Activated CD4-positive, alpha-beta T cell treated with anti-CD3 and anti-CD28 coated beads for 48 hours (primary cell): ENCODE measurements at regions not wholly inside any gene's neighbourhood (a gene's known extent, or its start where the extent isn't known, plus 50 kb on each side); places are given as distances from the start of the nearest gene placed in this dataset.

Source experiments
- DNase-seq: peaks from one replicate; pipeline ENCODE4 v3.0.0-alpha.2; 2020

GRCh38 chr6:22041797-22042480 lies 254.9 kb downstream of the PRL start:
- no peak for DNase-seq

GRCh38 chr6:22042706-22043105 lies 254.1 kb downstream of the PRL start:
- DNase-seq, result no peak

- DNase-seq, result no peak
These were observed 253.4 kb downstream of the PRL start for GRCh38 chr6:22043284-22043962.

GRCh38 chr6:22045261-22045912 lies 251.4 kb downstream of the PRL start:
- no peak for DNase-seq

GRCh38 chr6:22049002-22049401 lies 247.8 kb downstream of the PRL start:
- DNase-seq, result no peak

- DNase-seq, result no peak
These were observed 243.3 kb downstream of the PRL start for GRCh38 chr6:22053391-22053997.

GRCh38 chr6:22056398-22056797 lies 240.4 kb downstream of the PRL start:
- no peak for DNase-seq

GRCh38 chr6:22057962-22058361 lies 238.9 kb downstream of the PRL start:
- DNase-seq, result no peak

- no peak for DNase-seq
These were observed 237.7 kb downstream of the PRL start for GRCh38 chr6:22059126-22059525.

GRCh38 chr6:22059946-22060345 lies 236.9 kb downstream of the PRL start:
- no peak for DNase-seq

GRCh38 chr6:22062807-22063408 lies 233.9 kb downstream of the PRL start:
- peak; percentile 72 for DNase-seq

GRCh38 chr6:22064558-22064957 lies 232.3 kb downstream of the PRL start:
- no peak for DNase-seq

- no peak for DNase-seq
These were observed 229.7 kb downstream of the PRL start for GRCh38 chr6:22067122-22067521.

- no peak for DNase-seq
These were observed 229.2 kb downstream of the PRL start for GRCh38 chr6:22067671-22068070.

- DNase-seq, result peak; percentile 30
These were observed 228.1 kb downstream of the PRL start for GRCh38 chr6:22068561-22069305.

- DNase-seq, result no peak
These were observed 227.5 kb downstream of the PRL start for GRCh38 chr6:22069306-22069800.

- no peak for DNase-seq
These were observed 225.4 kb downstream of the PRL start for GRCh38 chr6:22071270-22072041.

GRCh38 chr6:22072949-22073348 lies 223.9 kb downstream of the PRL start:
- no peak for DNase-seq

- DNase-seq, result no peak
These were observed 223.2 kb downstream of the PRL start for GRCh38 chr6:22073516-22074198.

GRCh38 chr6:22078288-22078687 lies 218.5 kb downstream of the PRL start:
- DNase-seq, result no peak
